ENCODE measurements at regions not wholly inside any gene's neighbourhood (a gene's known extent, or its start where the extent isn't known, plus 50 kb on each side); places are given as distances from the start of the nearest gene placed in this dataset.

GRCh38 chr2:142687509-142687908, 190.0 kb upstream of the KYNU start:
- no peak for TF ChIP-seq POLR2A (IDR thresholded peaks at IDR 0.05)
- TF ChIP-seq, protein P1, sequence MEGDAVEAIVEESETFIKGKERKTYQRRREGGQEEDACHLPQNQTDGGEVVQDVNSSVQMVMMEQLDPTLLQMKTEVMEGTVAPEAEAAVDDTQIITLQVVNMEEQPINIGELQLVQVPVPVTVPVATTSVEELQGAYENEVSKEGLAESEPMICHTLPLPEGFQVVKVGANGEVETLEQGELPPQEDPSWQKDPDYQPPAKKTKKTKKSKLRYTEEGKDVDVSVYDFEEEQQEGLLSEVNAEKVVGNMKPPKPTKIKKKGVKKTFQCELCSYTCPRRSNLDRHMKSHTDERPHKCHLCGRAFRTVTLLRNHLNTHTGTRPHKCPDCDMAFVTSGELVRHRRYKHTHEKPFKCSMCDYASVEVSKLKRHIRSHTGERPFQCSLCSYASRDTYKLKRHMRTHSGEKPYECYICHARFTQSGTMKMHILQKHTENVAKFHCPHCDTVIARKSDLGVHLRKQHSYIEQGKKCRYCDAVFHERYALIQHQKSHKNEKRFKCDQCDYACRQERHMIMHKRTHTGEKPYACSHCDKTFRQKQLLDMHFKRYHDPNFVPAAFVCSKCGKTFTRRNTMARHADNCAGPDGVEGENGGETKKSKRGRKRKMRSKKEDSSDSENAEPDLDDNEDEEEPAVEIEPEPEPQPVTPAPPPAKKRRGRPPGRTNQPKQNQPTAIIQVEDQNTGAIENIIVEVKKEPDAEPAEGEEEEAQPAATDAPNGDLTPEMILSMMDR (IDR thresholded peaks at IDR 0.05 in 4 of 5, conservative IDR thresholded peaks at IDR 0.05 in 1 of 5), result no peak

Measured in gastrocnemius medialis (tissue), 4 donors.